ENCODE measurements at regions not wholly inside any gene's neighbourhood (a gene's known extent, or its start where the extent isn't known, plus 50 kb on each side); places are given as distances from the start of the nearest gene placed in this dataset.
A peak's percentile ranks its signal among the peaks of the same experiment; 100 is the strongest.
"Not testable (repeated sequence)": the region's sequence is repeated elsewhere in the genome, so short reads cannot be mapped to it uniquely, and the experiment has no call there.

GRCh38 chr20:1727303-1727702 lies 69.7 kb upstream of the SIRPG start:
- H3K27me3 Mint-ChIP-seq: peaks cover 15 to 17% of the 10 kb centered on the region in 2 donors
- H3K36me3 Mint-ChIP-seq; H3K4me3 Mint-ChIP-seq; H3K4me1 Mint-ChIP-seq (ENCODE audit: low read depth in 2 of 2); H3K27ac Mint-ChIP-seq; ATAC-seq; DNase-seq (ENCODE audit: low spot score); H3K9me3 Mint-ChIP-seq: not testable (repeated sequence)

DNA sequence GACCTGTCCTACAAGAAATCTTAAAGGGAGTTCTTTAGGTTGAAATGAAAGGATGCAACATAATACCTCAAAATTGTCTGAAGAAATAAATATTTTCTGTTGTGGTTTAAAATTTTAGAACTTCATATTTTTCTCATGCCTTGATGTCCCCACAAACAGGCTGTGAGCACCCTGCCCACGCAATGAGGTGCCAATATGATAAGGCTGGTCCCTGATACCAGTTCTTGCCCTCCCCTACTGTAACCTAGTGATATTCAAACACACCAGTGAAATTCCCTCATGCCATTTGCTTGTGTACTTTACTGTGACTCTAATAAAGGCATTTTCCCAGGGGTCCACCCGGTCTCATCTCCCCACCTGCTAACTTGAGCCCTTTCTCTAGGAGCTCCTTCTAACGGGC lies 67.3 kb upstream of the SIRPG start:
- Mint-ChIP-seq H3K27me3 (peaks cover 9% of the 10 kb centered on the region in 2 donors), H3K9me3 (no peaks in the 10 kb centered on the region), H3K36me3 (no peaks in the 10 kb centered on the region), H3K27ac (no peak overlapping the region), H3K4me1 (ENCODE audit: low read depth in 2 of 2) (no peaks in the 10 kb centered on the region), H3K4me3 (no peak overlapping the region)
- no peak for ATAC-seq
- DNase-seq (ENCODE audit: low spot score): no peak

- Mint-ChIP-seq H3K36me3 (no peaks in the 10 kb centered on the region), H3K27me3 (peaks cover 9 to 12% of the 10 kb centered on the region in 2 donors), H3K9me3 (no peaks in the 10 kb centered on the region), H3K4me1 (ENCODE audit: low read depth in 2 of 2) (no peaks in the 10 kb centered on the region), H3K4me3 (no peak overlapping the region), H3K27ac (no peak overlapping the region)
- ATAC-seq (no peak), DNase-seq (ENCODE audit: low spot score) (no peak)
These were observed 65.0 kb upstream of the SIRPG start for GRCh38 chr20:1722513-1723050.

- H3K27ac Mint-ChIP-seq: no peak overlapping the region
- no peak overlapping the region for H3K4me3 Mint-ChIP-seq
- no peaks in the 10 kb centered on the region for H3K36me3 Mint-ChIP-seq
- ATAC-seq (no peak), DNase-seq (ENCODE audit: low spot score) (no peak)
- no peaks in the 10 kb centered on the region for H3K4me1 Mint-ChIP-seq (ENCODE audit: low read depth in 2 of 2)
- H3K27me3 Mint-ChIP-seq: peaks cover 10 to 12% of the 10 kb centered on the region in 2 donors
- H3K9me3 Mint-ChIP-seq: no peaks in the 10 kb centered on the region
These were observed 64.3 kb upstream of the SIRPG start for GRCh38 chr20:1721687-1722512.

DNA sequence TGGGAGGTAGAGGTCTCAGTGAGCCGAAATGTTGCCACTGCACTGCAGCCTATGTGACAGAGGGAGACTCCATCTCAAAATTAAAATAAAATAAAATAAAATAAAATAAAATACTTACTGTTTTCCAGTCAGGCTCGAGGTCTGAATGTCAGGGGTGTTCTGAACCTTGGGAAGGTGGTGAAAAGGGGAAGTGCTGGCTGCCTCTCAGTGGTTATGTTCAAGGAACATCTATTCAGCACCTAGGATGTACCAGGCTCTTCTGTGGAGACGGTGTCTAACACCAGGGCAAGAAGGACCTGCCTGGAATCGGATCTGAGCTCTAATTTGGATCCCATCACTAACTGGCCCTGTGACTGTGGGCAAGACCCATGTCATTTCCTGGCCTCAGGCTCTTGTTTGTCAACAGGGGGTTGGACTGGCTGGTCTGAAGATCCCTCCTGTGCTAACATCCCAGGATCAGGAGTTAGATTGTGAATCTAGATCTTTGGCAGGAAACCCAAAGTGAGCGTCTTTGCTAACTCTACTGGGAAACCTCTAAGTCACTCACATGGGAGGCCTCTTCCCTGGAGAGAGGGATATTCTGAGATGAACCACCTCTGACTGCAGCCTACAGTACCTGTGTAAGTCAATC lies 63.4 kb upstream of the SIRPG start:
- no peak for DNase-seq (ENCODE audit: low spot score)
- no peaks in the 10 kb centered on the region for H3K36me3 Mint-ChIP-seq
- no peak overlapping the region for H3K27ac Mint-ChIP-seq
- H3K9me3 Mint-ChIP-seq: no peaks in the 10 kb centered on the region
- H3K4me3 Mint-ChIP-seq: no peak overlapping the region
- H3K27me3 Mint-ChIP-seq: peaks cover 16 to 17% of the 10 kb centered on the region in 2 donors
- no peak for ATAC-seq
- no peaks in the 10 kb centered on the region for H3K4me1 Mint-ChIP-seq (ENCODE audit: low read depth in 2 of 2)

DNA sequence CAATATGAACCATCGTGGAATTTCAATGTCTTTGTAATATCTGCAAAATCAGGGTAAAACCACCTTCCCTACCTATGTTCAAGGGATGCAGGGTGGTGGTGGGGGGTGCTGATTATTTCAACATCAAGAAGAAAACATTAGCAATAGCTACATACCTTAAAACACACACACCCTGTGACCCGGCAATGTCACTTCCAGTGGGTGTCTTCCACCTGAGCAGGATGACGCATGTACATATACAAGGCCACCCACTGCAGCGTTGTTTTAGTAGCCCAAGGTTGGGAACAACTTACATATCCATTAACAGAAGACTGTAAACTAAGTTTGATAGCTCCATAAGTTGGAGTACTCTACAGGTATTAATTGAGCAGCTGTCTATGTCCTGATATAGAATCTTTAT lies 62.6 kb upstream of the SIRPG start:
- Mint-ChIP-seq H3K27ac (no peak overlapping the region), H3K4me1 (ENCODE audit: low read depth in 2 of 2) (no peaks in the 10 kb centered on the region), H3K4me3 (no peak overlapping the region), H3K36me3 (no peaks in the 10 kb centered on the region), H3K9me3 (no peaks in the 10 kb centered on the region), H3K27me3 (peaks cover 20 to 24% of the 10 kb centered on the region in 2 donors)
- DNase-seq (ENCODE audit: low spot score) (no peak), ATAC-seq (no peak)

DNA sequence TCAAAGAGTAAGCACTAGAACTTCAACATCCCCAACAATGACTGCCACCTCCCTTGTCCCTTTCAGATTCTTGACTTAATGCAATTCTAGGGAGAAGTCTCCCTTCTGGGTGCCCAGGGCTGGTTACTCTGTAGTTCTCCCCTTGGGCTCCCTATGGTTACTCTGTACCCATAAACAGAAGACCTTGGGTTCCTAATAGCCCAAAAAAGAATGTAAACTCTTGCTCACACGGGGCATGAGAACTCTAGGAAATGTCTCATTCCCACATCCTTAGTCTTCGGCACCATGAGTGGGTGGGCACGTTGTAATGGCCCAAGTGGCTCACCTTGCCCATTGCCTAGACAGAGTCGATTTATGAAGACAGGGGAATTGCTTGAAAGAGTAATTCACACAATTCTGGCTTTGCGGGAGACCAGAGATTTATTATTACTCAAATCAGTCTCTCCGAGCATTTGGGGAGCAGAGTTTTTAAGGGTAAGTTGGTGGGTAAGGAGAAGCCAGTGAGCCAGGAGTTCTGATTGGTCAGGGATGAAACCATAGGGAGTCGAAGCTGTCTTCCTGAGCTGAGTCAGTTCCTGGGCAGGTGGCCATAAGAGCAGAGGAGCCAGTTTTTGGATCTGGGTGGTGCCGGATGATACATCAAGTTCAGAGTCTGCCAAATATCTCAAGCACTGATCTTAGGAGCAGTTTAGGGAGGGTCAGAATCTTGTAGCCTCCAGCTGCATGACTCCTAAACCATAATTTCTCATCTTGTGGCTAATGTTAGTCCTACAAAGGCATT lies 61.2 kb upstream of the SIRPG start:
- ATAC-seq (no peak), DNase-seq (ENCODE audit: low spot score) (no peak)
- Mint-ChIP-seq H3K36me3 (no peaks in the 10 kb centered on the region), H3K4me3 (no peak overlapping the region), H3K27me3 (peaks cover 25 to 29% of the 10 kb centered on the region in 2 donors), H3K4me1 (ENCODE audit: low read depth in 2 of 2) (no peaks in the 10 kb centered on the region), H3K9me3 (no peaks in the 10 kb centered on the region), H3K27ac (no peak overlapping the region)

- Mint-ChIP-seq H3K4me3 (no peak overlapping the region), H3K27ac (no peak overlapping the region), H3K36me3 (no peaks in the 10 kb centered on the region), H3K4me1 (ENCODE audit: low read depth in 2 of 2) (peaks cover under 1 to 2% of the 10 kb centered on the region in 2 donors), H3K9me3 (no peaks in the 10 kb centered on the region), H3K27me3 (peaks cover 37 to 43% of the 10 kb centered on the region in 2 donors)
- DNase-seq (ENCODE audit: low spot score): no peak
- peak in 1 of 2 donors; percentile 11 for ATAC-seq
These were observed 55.4 kb upstream of the SIRPG start for GRCh38 chr20:1712634-1713624.

GRCh38 chr20:1711826-1712601 lies 54.4 kb upstream of the SIRPG start:
- ATAC-seq (no peak), DNase-seq (ENCODE audit: low spot score) (no peak)
- Mint-ChIP-seq H3K27me3 (peaks cover 39 to 43% of the 10 kb centered on the region in 2 donors), H3K9me3 (no peaks in the 10 kb centered on the region), H3K27ac (no peak overlapping the region), H3K4me3 (no peak overlapping the region), H3K4me1 (ENCODE audit: low read depth in 2 of 2) (peaks cover 2 to 5% of the 10 kb centered on the region in 2 donors), H3K36me3 (no peaks in the 10 kb centered on the region)

- H3K27ac Mint-ChIP-seq: no peak overlapping the region
- H3K4me3 Mint-ChIP-seq: no peak overlapping the region
- no peak for ATAC-seq
- peaks cover 2 to 5% of the 10 kb centered on the region in 2 donors for H3K4me1 Mint-ChIP-seq (ENCODE audit: low read depth in 2 of 2)
- no peaks in the 10 kb centered on the region for H3K9me3 Mint-ChIP-seq
- no peaks in the 10 kb centered on the region for H3K36me3 Mint-ChIP-seq
- no peak for DNase-seq (ENCODE audit: low spot score)
- peaks cover 36 to 37% of the 10 kb centered on the region in 2 donors for H3K27me3 Mint-ChIP-seq
These were observed 53.7 kb upstream of the SIRPG start for GRCh38 chr20:1711266-1711665.

GRCh38 chr20:1710484-1710883 lies 52.9 kb upstream of the SIRPG start:
- no peaks in the 10 kb centered on the region for H3K36me3 Mint-ChIP-seq
- H3K27me3 Mint-ChIP-seq: peaks cover 31 to 34% of the 10 kb centered on the region in 2 donors
- ATAC-seq (no peak), DNase-seq (ENCODE audit: low spot score) (no peak)
- no peaks in the 10 kb centered on the region for H3K9me3 Mint-ChIP-seq
- H3K4me1 Mint-ChIP-seq (ENCODE audit: low read depth in 2 of 2): peaks cover 2 to 5% of the 10 kb centered on the region in 2 donors
- no peak overlapping the region for H3K4me3 Mint-ChIP-seq
- H3K27ac Mint-ChIP-seq: no peak overlapping the region

All from natural killer cell treated with Interleukin-12 subunit alpha and Interleukin-12 subunit beta and Interleukin-15 and Interleukin-18, amount 100 ng/mL, for 72 hours (primary cell).